ENCODE measurements at regions not wholly inside any gene's neighbourhood (a gene's known extent, or its start where the extent isn't known, plus 50 kb on each side); places are given as distances from the start of the nearest gene placed in this dataset.
A peak's percentile ranks its signal among the peaks of the same experiment; 100 is the strongest.

- DNase-seq, result no peak
- H3K4me1 Mint-ChIP-seq (ENCODE audit: low read depth, unreplicated experiment), result peaks cover 9% of the 10 kb centered on the region
Measured at GRCh38 chr1:209375097-209375496, 208.4 kb upstream of the CAMK1G start.

GRCh38 chr1:209375671-209376365 is 207.7 kb upstream of the CAMK1G start:
- ChIA-PET CTCF (interaction anchor here (1.2 kb wide), 1 partner anchor 54 kb away, joined by 4 read pairs; no protein-coding TSS in a partner anchor), POLR2A (interaction anchor here (0.7 to 0.9 kb wide), 2 partner anchors 8 to 13 kb away, joined by 5 to 6 read pairs; no protein-coding TSS in a partner anchor)
- no peaks in the 10 kb centered on the region for H3K36me3 Mint-ChIP-seq (ENCODE audit: insufficient read depth, unreplicated experiment)
- Histone ChIP-seq H3K4me3 (ENCODE audit: low read depth, low read length) (no peak overlapping the region), H3K9me3 (no peaks in the 10 kb centered on the region), H3K36me3 (ENCODE audit: control insufficient read depth, insufficient read depth, low read length) (no peaks in the 10 kb centered on the region), H3K4me1 (peaks cover 10% of the 10 kb centered on the region), H3K27me3 (replicated peaks; ENCODE audit: control insufficient read depth, insufficient read depth, low read length) (no peaks in the 10 kb centered on the region)
- peak overlapping the region; percentile 27 for H3K27ac Mint-ChIP-seq (ENCODE audit: unreplicated experiment)
- no peaks in the 10 kb centered on the region for H3K9me3 Mint-ChIP-seq (ENCODE audit: unreplicated experiment)
- H3K27me3 Mint-ChIP-seq (ENCODE audit: insufficient read depth, unreplicated experiment), result no peaks in the 10 kb centered on the region
- no TSS peak for BruUV-seq (replicated peaks)
- no peak overlapping the region for H3K4me3 Mint-ChIP-seq (ENCODE audit: unreplicated experiment)
- intact Hi-C loops (cut with micrococcal nuclease; ENCODE audit: unreplicated experiment), result no loop called here
- TF ChIP-seq CTCF (IDR thresholded peaks at IDR 0.05; ENCODE audit: insufficient read depth in 1 of 2, low read depth in 1 of 2, low read length in 1 of 2, severe bottlenecking in 1 of 2, unreplicated experiment in 1 of 2), result no peak
- peaks cover 9% of the 10 kb centered on the region for H3K4me1 Mint-ChIP-seq (ENCODE audit: low read depth, unreplicated experiment)
- DNase-seq, result peak in 1 of 2 experiments; percentile 24

More at GRCh38 chr1:209375097-209375496, 208.4 kb upstream of the CAMK1G start:
- Histone ChIP-seq H3K36me3 (ENCODE audit: control insufficient read depth, insufficient read depth, low read length) (no peaks in the 10 kb centered on the region), H3K27me3 (replicated peaks; ENCODE audit: control insufficient read depth, insufficient read depth, low read length) (no peaks in the 10 kb centered on the region), H3K4me3 (ENCODE audit: low read depth, low read length) (no peak overlapping the region), H3K9me3 (no peaks in the 10 kb centered on the region), H3K4me1 (peaks cover 10% of the 10 kb centered on the region)
- H3K36me3 Mint-ChIP-seq (ENCODE audit: insufficient read depth, unreplicated experiment), result no peaks in the 10 kb centered on the region
- CTCF ChIA-PET, result interaction anchor here (0.9 to 1.2 kb wide), 2 partner anchors 9 to 55 kb away, joined by 3 to 4 read pairs; no protein-coding TSS in a partner anchor
- no peak overlapping the region for H3K4me3 Mint-ChIP-seq (ENCODE audit: unreplicated experiment)
- intact Hi-C loops (cut with micrococcal nuclease; ENCODE audit: unreplicated experiment), result no loop called here
- no peaks in the 10 kb centered on the region for H3K9me3 Mint-ChIP-seq (ENCODE audit: unreplicated experiment)
- POLR2A ChIA-PET, result no interaction called here
- H3K27ac Mint-ChIP-seq (ENCODE audit: unreplicated experiment), result no peak overlapping the region
- H3K27me3 Mint-ChIP-seq (ENCODE audit: insufficient read depth, unreplicated experiment), result no peaks in the 10 kb centered on the region
- BruUV-seq (replicated peaks), result no TSS peak
- no peak for TF ChIP-seq CTCF (IDR thresholded peaks at IDR 0.05; ENCODE audit: insufficient read depth in 1 of 2, low read depth in 1 of 2, low read length in 1 of 2, severe bottlenecking in 1 of 2, unreplicated experiment in 1 of 2)

GRCh38 chr1:209376774-209377173 is 206.7 kb upstream of the CAMK1G start:
- no TSS peak for BruUV-seq (replicated peaks)
- ChIA-PET CTCF (no interaction called here), POLR2A (no interaction called here)
- Histone ChIP-seq H3K27me3 (replicated peaks; ENCODE audit: control insufficient read depth, insufficient read depth, low read length) (no peaks in the 10 kb centered on the region), H3K36me3 (ENCODE audit: control insufficient read depth, insufficient read depth, low read length) (no peaks in the 10 kb centered on the region), H3K9me3 (no peaks in the 10 kb centered on the region), H3K4me3 (ENCODE audit: low read depth, low read length) (no peak overlapping the region), H3K4me1 (peaks cover 10% of the 10 kb centered on the region)
- intact Hi-C loops (cut with micrococcal nuclease; ENCODE audit: unreplicated experiment), result no loop called here
- Mint-ChIP-seq H3K9me3 (ENCODE audit: unreplicated experiment) (no peaks in the 10 kb centered on the region), H3K36me3 (ENCODE audit: insufficient read depth, unreplicated experiment) (no peaks in the 10 kb centered on the region), H3K27ac (ENCODE audit: unreplicated experiment) (no peak overlapping the region), H3K4me1 (ENCODE audit: low read depth, unreplicated experiment) (peaks cover 9% of the 10 kb centered on the region), H3K4me3 (ENCODE audit: unreplicated experiment) (no peak overlapping the region), H3K27me3 (ENCODE audit: insufficient read depth, unreplicated experiment) (no peaks in the 10 kb centered on the region)
- DNase-seq, result no peak
- no peak for TF ChIP-seq CTCF (IDR thresholded peaks at IDR 0.05; ENCODE audit: insufficient read depth in 1 of 2, low read depth in 1 of 2, low read length in 1 of 2, severe bottlenecking in 1 of 2, unreplicated experiment in 1 of 2)

Data from Caco-2 (cell line).